ENCODE measurements at regions not wholly inside any gene's neighbourhood (a gene's known extent, or its start where the extent isn't known, plus 50 kb on each side); places are given as distances from the start of the nearest gene placed in this dataset.

DNA sequence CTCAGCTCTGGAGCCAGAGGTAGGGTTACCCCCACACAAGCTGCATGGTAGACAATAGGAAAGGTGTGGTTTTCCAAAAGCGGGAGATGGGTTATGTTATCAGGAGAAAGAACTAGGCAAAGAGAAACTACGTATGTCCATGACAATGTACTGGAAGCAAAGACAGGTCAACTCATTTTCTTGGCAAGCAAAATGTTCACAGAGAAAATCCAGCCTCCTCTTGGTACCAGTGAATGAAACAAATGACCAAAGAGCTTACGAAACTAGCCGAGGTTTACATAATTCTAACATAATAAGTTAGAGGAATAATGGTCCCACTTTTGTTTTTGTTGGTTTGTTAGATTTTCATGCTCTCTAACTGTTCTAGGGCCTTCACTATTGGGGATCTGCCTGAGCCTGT lies 338.1 kb upstream of the TGFBR2 start:
- TF ChIP-seq POLR2A (IDR thresholded peaks at IDR 0.05): no peak
- no peak for TF ChIP-seq CTCF (IDR thresholded peaks at IDR 0.05)
- TF ChIP-seq EP300 (IDR thresholded peaks at IDR 0.05): no peak
